ENCODE measurements at regions not wholly inside any gene's neighbourhood (a gene's known extent, or its start where the extent isn't known, plus 50 kb on each side); places are given as distances from the start of the nearest gene placed in this dataset.

DNA sequence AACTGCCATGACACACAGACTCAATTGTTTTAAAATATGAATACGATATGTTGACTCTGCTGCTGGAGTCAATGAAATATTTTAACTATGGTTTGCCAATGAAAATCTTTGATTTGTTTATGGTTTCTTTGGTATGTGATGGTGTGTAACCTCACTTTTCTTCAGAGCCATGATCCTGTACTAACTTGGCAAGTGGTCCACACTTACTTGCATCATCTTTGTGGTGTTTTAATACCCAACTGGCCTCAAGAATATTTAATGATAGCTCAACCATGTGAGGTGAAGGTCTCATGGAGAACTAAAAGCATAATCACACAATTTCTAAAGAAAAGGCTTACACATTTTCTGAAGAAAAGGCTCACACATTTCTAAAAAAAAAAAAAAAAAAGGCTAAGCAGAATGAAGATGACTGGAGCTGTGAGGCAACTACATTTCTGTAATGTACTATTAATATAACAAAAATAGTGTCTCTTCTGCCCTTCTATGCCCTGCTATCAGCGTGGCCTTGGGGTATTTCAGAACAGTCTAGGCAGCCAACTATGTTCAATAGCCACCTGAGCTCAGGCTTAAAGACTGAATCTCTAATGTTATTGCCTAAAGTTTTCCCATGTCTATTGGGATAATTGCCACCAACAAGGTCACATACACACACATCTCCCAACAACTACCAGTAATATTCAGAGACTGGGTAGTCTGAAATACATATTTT lies 395.0 kb downstream of the MLLT3 start:
- no peak for TF ChIP-seq JUN (IDR thresholded peaks at IDR 0.05; ENCODE audit: borderline replicate concordance, insufficient read depth, insufficient read length, low read depth)
- no peak for TF ChIP-seq POLR2A (IDR thresholded peaks at IDR 0.05; ENCODE audit: low read depth, low read length)
- Histone ChIP-seq H4K20me1 (replicated peaks; ENCODE audit: control insufficient read depth, extremely low read depth, insufficient read depth, low read length) (no peaks in the 10 kb centered on the region), H3K9me3 (replicated peaks; ENCODE audit: control insufficient read depth, insufficient read depth, low read length) (no peaks in the 10 kb centered on the region), H3K4me2 (ENCODE audit: insufficient read depth, low read length) (no peak overlapping the region), H3K79me2 (ENCODE audit: control insufficient read depth, insufficient read depth, low read length) (no peaks in the 10 kb centered on the region), H3K4me1 (ENCODE audit: control insufficient read depth, extremely low read depth, insufficient read depth, low read length) (no peaks in the 10 kb centered on the region), H2AFZ (ENCODE audit: low read depth, low read length) (no peak overlapping the region), H3K27me3 (ENCODE audit: control insufficient read depth in 2 of 2, insufficient read depth in 2 of 2, low read length in 2 of 2) (peaks cover 0 to 3% of the 10 kb centered on the region in 2 experiments), H3K9me1 (replicated peaks; ENCODE audit: control insufficient read depth, extremely low read depth, insufficient read depth, low read length) (no peaks in the 10 kb centered on the region), H3K27ac (ENCODE audit: insufficient read depth, low read depth, low read length) (no peak overlapping the region), H3K9ac (replicated peaks; ENCODE audit: extremely low read depth, insufficient read depth, low read length) (no peak overlapping the region), H3K4me3 (replicated peaks in 1 of 3; ENCODE audit: insufficient read depth in 1 of 3, low read depth in 1 of 3, low read length in 3 of 3) (no peak overlapping the region), H3K36me3 (ENCODE audit: control insufficient read depth in 2 of 2, extremely low read depth in 1 of 2, insufficient read depth in 2 of 2, low read length in 2 of 2) (no peaks in the 10 kb centered on the region)
- POLR2A ChIA-PET = no interaction called here
- FAIRE-seq (no peak), DNase-seq (ENCODE audit: low read depth, low spot score) (no peak)
- dilution Hi-C loops (cut with MboI; ENCODE audit: extremely low pct_ligation_motif_present, low sequenced_read_pairs) (no loop called here), intact Hi-C loops (cut with micrococcal nuclease) (no loop called here)
- CTCF ChIA-PET = interaction anchor here (0.6 to 1.1 kb wide), 2 partner anchors 300 to 770 kb away, joined by 3 to 4 read pairs; no protein-coding TSS in a partner anchor
- no TSS peak for BruUV-seq (replicated peaks)

DNA sequence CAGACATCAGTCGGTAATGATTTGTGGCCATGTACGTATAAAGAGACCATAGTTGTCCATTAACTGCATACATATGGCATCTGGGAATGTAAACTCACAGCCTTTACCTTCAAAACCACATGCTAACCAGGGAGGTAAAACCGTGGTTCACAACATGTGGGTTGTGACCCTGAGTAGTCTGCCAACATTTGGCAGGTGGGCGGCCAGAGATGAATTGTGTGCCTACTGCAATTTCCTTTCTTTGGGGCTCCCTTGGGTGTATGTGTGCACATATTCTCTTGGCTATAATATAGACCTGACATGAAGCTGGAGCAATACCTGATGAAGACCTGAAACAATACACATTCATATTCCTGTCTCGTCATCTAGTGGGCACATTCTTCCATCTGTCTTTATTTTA lies 396.0 kb downstream of the MLLT3 start:
- peaks cover 0 to 3% of the 10 kb centered on the region in 2 experiments for H3K27me3 ChIP-seq (ENCODE audit: control insufficient read depth in 2 of 2, insufficient read depth in 2 of 2, low read length in 2 of 2)
- no peak overlapping the region for H2AFZ ChIP-seq (ENCODE audit: low read depth, low read length)
- H4K20me1 ChIP-seq (replicated peaks; ENCODE audit: control insufficient read depth, extremely low read depth, insufficient read depth, low read length) = no peaks in the 10 kb centered on the region
- H3K9ac ChIP-seq (replicated peaks; ENCODE audit: extremely low read depth, insufficient read depth, low read length) = no peak overlapping the region
- H3K27ac ChIP-seq (ENCODE audit: insufficient read depth, low read depth, low read length) = no peak overlapping the region
- H3K4me2 ChIP-seq (ENCODE audit: insufficient read depth, low read length) = no peak overlapping the region
- DNase-seq (ENCODE audit: low read depth, low spot score) (no peak), FAIRE-seq (no peak)
- H3K79me2 ChIP-seq (ENCODE audit: control insufficient read depth, insufficient read depth, low read length) = no peaks in the 10 kb centered on the region
- no peaks in the 10 kb centered on the region for H3K36me3 ChIP-seq (ENCODE audit: control insufficient read depth in 2 of 2, extremely low read depth in 1 of 2, insufficient read depth in 2 of 2, low read length in 2 of 2)
- no peaks in the 10 kb centered on the region for H3K9me3 ChIP-seq (replicated peaks; ENCODE audit: control insufficient read depth, insufficient read depth, low read length)
- POLR2A ChIA-PET = no interaction called here
- TF ChIP-seq, protein P1, sequence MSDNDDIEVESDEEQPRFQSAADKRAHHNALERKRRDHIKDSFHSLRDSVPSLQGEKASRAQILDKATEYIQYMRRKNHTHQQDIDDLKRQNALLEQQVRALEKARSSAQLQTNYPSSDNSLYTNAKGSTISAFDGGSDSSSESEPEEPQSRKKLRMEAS (IDR thresholded peaks at IDR 0.05; ENCODE audit: insufficient read depth, insufficient read length) = no peak
- no peak for TF ChIP-seq POLR2AphosphoS5 (IDR thresholded peaks at IDR 0.05; ENCODE audit: insufficient read depth, low read depth, low read length)
- TF ChIP-seq POLR2A (IDR thresholded peaks at IDR 0.05; ENCODE audit: low read depth, low read length) = no peak
- no peak for TF ChIP-seq CTCF (IDR thresholded peaks at IDR 0.05; ENCODE audit: extremely low read depth in 1 of 2, insufficient read depth in 1 of 2, low read depth in 1 of 2, low read length in 2 of 2)
- TF ChIP-seq GATA2 (IDR thresholded peaks at IDR 0.05; ENCODE audit: insufficient read depth, insufficient read length, low read depth, low read length) = no peak
- TF ChIP-seq JUN (IDR thresholded peaks at IDR 0.05; ENCODE audit: borderline replicate concordance, insufficient read depth, insufficient read length, low read depth) = no peak
- TF ChIP-seq EZH2 (IDR thresholded peaks at IDR 0.05; ENCODE audit: borderline replicate concordance, low read depth, low read length, severe bottlenecking) = no peak
- TF ChIP-seq FOS (IDR thresholded peaks at IDR 0.05; ENCODE audit: borderline replicate concordance, insufficient read depth, low read length) = no peak
- no peak for TF ChIP-seq MYC (IDR thresholded peaks at IDR 0.05; ENCODE audit: low read depth, low read length)
- intact Hi-C loops (cut with micrococcal nuclease) = no loop called here
- no peak overlapping the region for H3K4me3 ChIP-seq (replicated peaks in 1 of 3; ENCODE audit: insufficient read depth in 1 of 3, low read depth in 1 of 3, low read length in 3 of 3)
- CTCF ChIA-PET = no interaction called here
- no TSS peak for BruUV-seq (replicated peaks)
- dilution Hi-C loops (cut with MboI; ENCODE audit: extremely low pct_ligation_motif_present, low sequenced_read_pairs) = no loop called here
- no peaks in the 10 kb centered on the region for H3K4me1 ChIP-seq (ENCODE audit: control insufficient read depth, extremely low read depth, insufficient read depth, low read length)
- H3K9me1 ChIP-seq (replicated peaks; ENCODE audit: control insufficient read depth, extremely low read depth, insufficient read depth, low read length) = no peaks in the 10 kb centered on the region

All from endothelial cell of umbilical vein (primary cell).